SK-MEL-5 (cell line): ENCODE measurements at regions not wholly inside any gene's neighbourhood (a gene's known extent, or its start where the extent isn't known, plus 50 kb on each side); places are given as distances from the start of the nearest gene placed in this dataset.

ENCODE experiments used
- DNase-seq: peaks from one replicate; pipeline ENCODE4 v3.0.0-alpha.2; 2016; ENCODE audit warnings: low read depth, low spot score
- in situ Hi-C: cut with HindIII; loops from 2 replicates; pipeline ENCODE4 v1.10.0; 2016; ENCODE audit warnings: low sequenced_read_pairs, high pct_unique_total_duplicates, low pct_unique_long_range_greater_than_20kb

- no peak for DNase-seq
- in situ Hi-C loops, result no loop called here
Measured at GRCh38 chr2:8168022-8168717, 513.7 kb upstream of the ID2 start.

DNA sequence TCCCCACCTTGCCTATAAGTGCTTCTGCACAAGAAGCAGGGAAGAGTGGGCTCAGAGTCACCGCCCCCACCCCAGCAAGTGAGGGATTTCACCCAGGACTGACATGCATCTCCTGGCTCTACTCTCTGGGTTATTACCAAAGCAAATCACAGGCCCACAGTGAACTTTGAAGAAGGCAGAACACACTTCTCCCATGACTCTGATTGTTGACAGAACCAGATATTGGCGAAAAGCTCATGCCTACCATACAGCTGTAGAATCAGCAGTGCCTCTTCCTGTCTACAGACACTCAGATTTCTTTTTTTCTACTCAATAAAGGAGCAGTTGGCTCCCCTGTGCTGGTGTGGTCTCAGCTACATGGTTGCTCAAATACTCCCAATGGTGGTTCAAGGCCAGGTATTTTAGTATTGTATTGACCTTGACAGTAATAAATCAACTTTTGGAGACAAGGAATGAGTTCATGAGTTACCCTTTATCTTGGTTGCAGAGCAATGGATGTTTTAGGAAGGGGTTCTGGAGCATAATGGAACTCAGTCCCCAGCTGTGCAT is 512.9 kb upstream of the ID2 start:
- in situ Hi-C loops, result no loop called here
- no peak for DNase-seq

DNA sequence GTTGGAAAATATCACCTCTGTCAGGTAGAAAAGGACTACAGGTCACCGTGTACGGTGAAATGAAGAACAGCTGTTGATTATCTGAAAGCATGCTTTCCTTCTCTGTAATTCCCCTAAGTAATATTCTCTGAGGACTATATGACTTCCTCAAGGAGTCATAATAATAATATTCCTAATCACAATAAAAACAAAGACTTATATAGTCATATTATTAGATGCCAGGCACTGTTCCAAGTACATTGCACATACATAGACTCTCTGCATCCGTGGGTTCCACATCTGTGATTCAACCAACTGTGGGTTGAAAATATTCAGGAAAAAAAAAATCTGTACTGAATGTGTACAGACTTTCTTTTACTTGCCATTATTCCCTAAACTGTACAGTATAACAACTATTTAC is 512.4 kb upstream of the ID2 start:
- DNase-seq, result no peak

GRCh38 chr2:8170552-8171327 is 511.1 kb upstream of the ID2 start:
- no peak for DNase-seq
- in situ Hi-C loops, result no loop called here

More for the DNA sequence above, 512.4 kb upstream of the ID2 start:
- in situ Hi-C loops, result no loop called here

DNA sequence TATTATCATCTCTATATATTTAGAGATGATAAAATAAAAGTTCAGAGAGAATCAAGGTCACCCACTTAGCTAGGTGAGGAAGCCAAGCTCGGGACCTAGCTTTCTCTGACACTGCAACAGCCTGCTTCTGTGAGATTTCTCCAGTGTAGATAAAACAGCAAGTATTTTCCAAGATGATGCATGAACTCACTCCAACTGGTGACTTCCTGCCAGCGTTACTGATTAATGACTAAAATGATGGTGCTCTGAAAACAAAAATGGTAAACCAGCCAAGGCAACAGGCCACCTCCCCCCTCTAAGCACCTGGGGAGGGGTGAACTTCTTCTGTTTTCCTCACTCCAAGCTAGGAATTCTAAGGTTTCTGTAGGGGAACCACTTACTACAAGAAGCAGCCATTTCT is 510.2 kb upstream of the ID2 start:
- no peak for DNase-seq
- in situ Hi-C loops, result no loop called here

DNA sequence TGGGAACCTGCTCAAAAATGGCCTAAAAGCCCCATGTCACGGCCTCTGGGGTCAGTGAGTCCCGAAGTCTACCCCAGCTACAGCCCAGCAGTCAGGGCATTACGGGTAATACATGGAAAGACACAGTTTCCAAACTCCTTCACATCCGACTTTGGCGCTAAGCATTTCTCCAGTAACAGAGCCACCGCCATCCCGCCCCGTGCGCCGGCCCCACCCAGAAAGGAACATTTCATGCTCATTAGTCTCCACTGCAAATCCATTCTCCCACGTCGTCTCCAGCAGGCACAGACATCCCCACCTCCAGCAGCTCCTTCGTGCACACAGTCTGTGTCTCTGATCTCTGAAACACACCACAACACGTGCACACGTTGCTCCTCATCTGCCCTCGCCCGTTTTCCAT is 509.2 kb upstream of the ID2 start:
- in situ Hi-C loops, result no loop called here
- no peak for DNase-seq

DNA sequence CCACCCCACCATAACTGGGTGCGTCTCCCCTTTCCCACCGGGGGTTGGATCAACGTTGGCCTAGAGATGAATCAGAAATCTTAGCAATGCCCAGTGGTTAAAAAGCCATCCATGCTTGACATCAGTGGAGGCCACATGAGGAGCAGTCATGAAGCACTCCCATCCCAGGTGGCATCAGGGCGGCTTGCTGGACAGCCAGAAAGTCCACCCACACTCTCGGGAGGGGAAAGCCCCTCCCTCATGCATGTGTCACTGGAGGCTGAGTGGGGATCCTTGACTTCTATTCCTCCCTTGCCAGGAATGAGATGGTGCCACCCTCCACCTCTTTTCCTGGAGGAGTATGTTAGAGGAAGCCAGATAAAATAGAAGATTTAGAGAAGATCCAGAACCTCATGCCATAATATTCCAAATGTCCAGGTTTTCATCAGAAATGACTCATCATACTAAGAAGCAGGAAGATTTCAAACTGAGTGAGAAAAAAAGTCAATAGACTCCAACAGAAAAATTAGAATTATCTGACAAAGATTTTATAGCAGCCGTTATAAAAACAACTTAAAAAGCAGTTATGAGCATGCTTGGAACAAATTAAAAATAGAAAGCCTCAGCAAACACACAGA is 507.1 kb upstream of the ID2 start:
- DNase-seq, result no peak
- in situ Hi-C loops, result no loop called here

DNA sequence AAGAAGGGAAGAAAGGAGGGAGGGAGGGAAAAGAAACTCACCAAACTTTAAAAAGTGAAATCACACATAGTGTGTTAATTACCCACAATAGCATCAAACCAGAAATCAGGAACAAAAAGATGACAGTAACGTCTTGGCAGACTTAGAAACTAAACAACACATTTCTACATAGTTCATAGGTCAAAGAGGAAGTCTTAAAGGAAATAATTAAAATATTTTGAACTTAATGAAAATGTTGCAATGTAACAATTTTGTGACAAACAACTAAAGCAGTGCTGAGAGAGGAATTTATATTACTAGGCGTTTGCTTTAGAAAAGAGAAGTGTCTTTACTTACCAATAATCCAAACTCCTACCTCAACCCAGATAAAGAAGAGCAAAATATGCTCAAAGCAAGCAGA is 505.0 kb upstream of the ID2 start:
- in situ Hi-C loops, result no loop called here

DNA sequence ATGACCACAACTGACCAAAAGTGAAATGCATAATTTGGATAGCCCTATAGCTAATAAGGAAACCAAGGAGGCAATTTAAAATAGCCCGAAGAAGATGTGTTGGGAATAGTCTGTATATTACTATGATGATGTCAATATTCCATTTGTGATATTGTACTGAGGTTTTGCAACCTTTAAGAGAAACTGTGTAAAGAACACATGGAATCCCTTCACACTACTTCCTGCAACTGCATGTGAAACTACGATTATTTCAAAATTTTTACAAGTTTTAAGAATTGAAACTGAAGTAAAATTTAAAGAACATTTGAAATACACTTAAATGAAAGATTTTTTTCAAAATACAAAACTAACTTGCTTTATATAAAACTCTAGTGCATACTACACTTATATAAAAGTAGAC is 504.3 kb upstream of the ID2 start:
- in situ Hi-C loops, result no loop called here
- no peak for DNase-seq

More for the DNA sequence above, 505.0 kb upstream of the ID2 start:
- no peak for DNase-seq

GRCh38 chr2:8178911-8179310 is 502.9 kb upstream of the ID2 start:
- DNase-seq, result no peak
- in situ Hi-C loops, result no loop called here

DNA sequence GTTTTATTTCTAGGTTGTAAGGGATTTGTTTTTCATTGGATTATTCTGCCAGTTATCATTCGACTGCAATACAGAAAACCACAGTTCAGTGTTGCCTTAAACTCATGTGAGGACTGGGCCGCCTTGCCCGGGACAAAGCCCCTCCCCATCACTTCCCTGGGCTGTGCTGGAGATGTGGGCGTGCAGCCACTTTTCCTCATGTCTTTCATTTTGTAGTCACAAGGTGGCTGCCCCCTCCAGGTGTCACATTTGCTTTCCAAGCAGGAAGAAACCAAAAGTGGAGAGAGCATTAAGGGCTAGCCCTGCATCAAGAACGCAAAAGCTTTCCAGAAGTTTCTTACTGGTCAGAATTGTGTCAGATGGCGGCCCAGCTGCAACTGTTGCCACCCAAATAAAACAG is 492.5 kb upstream of the ID2 start:
- in situ Hi-C loops, result no loop called here
- no peak for DNase-seq

- no peak for DNase-seq
- in situ Hi-C loops, result no loop called here
Measured at GRCh38 chr2:8190279-8190678, 491.6 kb upstream of the ID2 start.

- in situ Hi-C loops, result no loop called here
- DNase-seq, result no peak
Measured at GRCh38 chr2:8191427-8191826, 490.4 kb upstream of the ID2 start.

- in situ Hi-C loops, result no loop called here
- DNase-seq, result no peak
Measured at GRCh38 chr2:8193146-8193545, 488.7 kb upstream of the ID2 start.

GRCh38 chr2:8193686-8194615 is 487.9 kb upstream of the ID2 start:
- in situ Hi-C loops, result no loop called here
- no peak for DNase-seq

- DNase-seq, result no peak
- in situ Hi-C loops, result no loop called here
Measured at GRCh38 chr2:8195784-8196183, 486.1 kb upstream of the ID2 start.

DNA sequence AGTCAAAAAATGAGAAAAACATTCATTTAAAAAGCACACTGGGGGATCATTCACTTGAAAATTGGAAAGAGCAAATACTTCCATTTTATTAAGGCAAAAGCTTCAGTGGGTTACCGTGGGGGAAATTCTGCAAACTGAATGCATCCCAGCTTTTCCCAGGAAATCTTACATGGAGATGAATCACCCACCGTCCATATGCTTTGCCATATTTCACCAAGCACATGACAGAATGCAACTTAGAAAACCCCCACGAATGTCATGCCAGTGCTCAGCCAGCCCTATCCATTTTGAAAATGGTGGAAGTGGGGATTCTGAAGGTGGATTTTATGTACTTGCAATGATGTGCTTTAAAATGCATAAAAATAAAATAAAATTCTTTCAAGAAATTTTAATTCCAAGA is 485.5 kb upstream of the ID2 start:
- DNase-seq, result no peak
- in situ Hi-C loops, result no loop called here

DNA sequence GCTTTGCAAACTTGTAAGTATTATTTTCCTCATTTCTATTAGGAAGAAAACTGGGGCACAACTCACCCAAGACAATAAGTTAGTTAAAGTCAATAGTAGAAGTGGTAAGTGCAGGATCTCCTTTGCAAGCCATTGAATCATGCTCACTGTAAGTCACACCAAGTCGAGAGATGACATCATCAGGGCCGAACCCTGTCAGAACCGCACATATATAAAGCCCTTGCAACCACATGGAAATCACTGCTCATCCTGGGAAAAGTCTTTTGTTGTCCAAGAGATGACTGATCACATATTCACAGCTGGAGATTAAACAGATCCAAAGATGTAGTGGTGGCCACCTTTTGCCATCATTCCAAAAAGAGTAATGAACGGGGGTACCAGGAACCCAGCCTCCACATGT is 484.8 kb upstream of the ID2 start:
- in situ Hi-C loops, result no loop called here
- no peak for DNase-seq
